ENCODE measurements at regions not wholly inside any gene's neighbourhood (a gene's known extent, or its start where the extent isn't known, plus 50 kb on each side); places are given as distances from the start of the nearest gene placed in this dataset.

GRCh38 chr16:9183682-9184353 lies 92.4 kb downstream of the HAPSTR1 start:
- FAIRE-seq (no peak), DNase-seq (ENCODE audit: low read depth) (no peak)
- Mint-ChIP-seq H3K4me3 (ENCODE audit: unreplicated experiment) (no peak overlapping the region), H3K27me3 (ENCODE audit: low read depth, unreplicated experiment) (peaks cover 14% of the 10 kb centered on the region), H3K4me1 (ENCODE audit: low read depth, unreplicated experiment) (no peaks in the 10 kb centered on the region), H3K9me3 (ENCODE audit: unreplicated experiment) (peaks cover 3% of the 10 kb centered on the region), H3K36me3 (ENCODE audit: low read depth, unreplicated experiment) (peaks cover 2% of the 10 kb centered on the region), H3K27ac (ENCODE audit: unreplicated experiment) (no peak overlapping the region)
- Histone ChIP-seq H2AFZ (ENCODE audit: low read depth, low read length) (no peak overlapping the region), H3K4me1 (ENCODE audit: insufficient read depth, low read length) (no peaks in the 10 kb centered on the region), H4K20me1 (ENCODE audit: insufficient read depth, low read length) (no peaks in the 10 kb centered on the region), H3K79me2 (ENCODE audit: insufficient read depth, low read length) (no peaks in the 10 kb centered on the region), H3K4me3 (ENCODE audit: insufficient read depth, low read depth, low read length) (no peak overlapping the region), H3K9ac (ENCODE audit: low read length) (no peak overlapping the region), H3K4me2 (ENCODE audit: low read length) (no peak overlapping the region), H3K9me3 (ENCODE audit: insufficient read depth, low read depth, low read length) (no peaks in the 10 kb centered on the region), H3K27ac (ENCODE audit: low read depth, low read length) (no peak overlapping the region), H3K27me3 (ENCODE audit: insufficient read depth, low read length) (no peaks in the 10 kb centered on the region), H3K36me3 (ENCODE audit: insufficient read depth, low read length) (no peaks in the 10 kb centered on the region)
- TF ChIP-seq, protein P1, sequence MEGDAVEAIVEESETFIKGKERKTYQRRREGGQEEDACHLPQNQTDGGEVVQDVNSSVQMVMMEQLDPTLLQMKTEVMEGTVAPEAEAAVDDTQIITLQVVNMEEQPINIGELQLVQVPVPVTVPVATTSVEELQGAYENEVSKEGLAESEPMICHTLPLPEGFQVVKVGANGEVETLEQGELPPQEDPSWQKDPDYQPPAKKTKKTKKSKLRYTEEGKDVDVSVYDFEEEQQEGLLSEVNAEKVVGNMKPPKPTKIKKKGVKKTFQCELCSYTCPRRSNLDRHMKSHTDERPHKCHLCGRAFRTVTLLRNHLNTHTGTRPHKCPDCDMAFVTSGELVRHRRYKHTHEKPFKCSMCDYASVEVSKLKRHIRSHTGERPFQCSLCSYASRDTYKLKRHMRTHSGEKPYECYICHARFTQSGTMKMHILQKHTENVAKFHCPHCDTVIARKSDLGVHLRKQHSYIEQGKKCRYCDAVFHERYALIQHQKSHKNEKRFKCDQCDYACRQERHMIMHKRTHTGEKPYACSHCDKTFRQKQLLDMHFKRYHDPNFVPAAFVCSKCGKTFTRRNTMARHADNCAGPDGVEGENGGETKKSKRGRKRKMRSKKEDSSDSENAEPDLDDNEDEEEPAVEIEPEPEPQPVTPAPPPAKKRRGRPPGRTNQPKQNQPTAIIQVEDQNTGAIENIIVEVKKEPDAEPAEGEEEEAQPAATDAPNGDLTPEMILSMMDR (IDR thresholded peaks at IDR 0.05; ENCODE audit: insufficient read depth, low read depth, low read length): no peak
- no peak for TF ChIP-seq EZH2 (IDR thresholded peaks at IDR 0.05; ENCODE audit: insufficient read depth, low read length)

DNA sequence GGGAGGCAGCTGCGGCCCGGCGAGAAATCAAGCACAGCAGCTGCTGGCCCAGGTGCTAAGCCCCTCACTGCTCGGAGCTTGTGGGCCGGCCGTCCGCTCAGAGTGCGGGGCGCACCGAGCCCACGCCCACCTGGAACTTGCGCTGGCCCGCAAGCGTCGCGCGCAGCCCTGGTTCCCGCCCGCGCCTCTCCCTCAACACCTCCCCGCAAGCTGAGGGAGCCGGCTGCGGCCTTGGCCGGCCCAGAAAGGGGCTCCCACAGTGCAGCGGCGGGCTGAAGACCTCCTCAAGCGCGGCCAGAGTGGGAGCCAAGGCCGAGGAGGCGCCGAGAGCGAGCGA lies 92.9 kb downstream of the HAPSTR1 start:
- no peak for TF ChIP-seq EZH2 (IDR thresholded peaks at IDR 0.05; ENCODE audit: insufficient read depth, low read length)
- TF ChIP-seq, protein P1 (IDR thresholded peaks at IDR 0.05; ENCODE audit: insufficient read depth, low read depth, low read length): no peak

DNA sequence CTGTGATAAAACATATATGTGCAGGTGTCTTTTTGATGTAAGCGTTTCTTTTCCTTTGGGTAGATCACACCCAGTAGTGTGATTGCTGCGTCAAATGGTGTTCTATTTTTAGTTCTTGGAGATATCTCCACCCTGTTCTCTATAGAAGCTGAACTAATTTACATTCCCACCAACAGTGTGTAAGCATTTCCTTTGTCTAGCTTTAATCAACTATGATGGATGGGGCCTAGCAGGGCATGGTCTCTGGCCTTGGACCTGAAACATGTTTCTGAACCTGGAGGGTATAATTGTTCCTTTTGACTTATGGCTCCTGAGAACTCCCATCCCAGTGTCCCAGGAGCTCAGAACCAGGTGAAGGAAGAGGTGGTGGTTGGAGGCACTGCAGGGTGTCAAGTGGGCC lies 93.9 kb downstream of the HAPSTR1 start:
- no peak overlapping the region for H3K4me2 ChIP-seq (ENCODE audit: low read length)
- no peak for DNase-seq (ENCODE audit: low read depth)
- H3K36me3 ChIP-seq (ENCODE audit: insufficient read depth, low read length): no peaks in the 10 kb centered on the region
- Mint-ChIP-seq H3K4me3 (ENCODE audit: unreplicated experiment) (no peak overlapping the region), H3K36me3 (ENCODE audit: low read depth, unreplicated experiment) (peaks cover 2% of the 10 kb centered on the region), H3K9me3 (ENCODE audit: unreplicated experiment) (peaks cover 3% of the 10 kb centered on the region), H3K4me1 (ENCODE audit: low read depth, unreplicated experiment) (no peaks in the 10 kb centered on the region), H3K27ac (ENCODE audit: unreplicated experiment) (no peak overlapping the region), H3K27me3 (ENCODE audit: low read depth, unreplicated experiment) (peaks cover 12% of the 10 kb centered on the region)
- FAIRE-seq: no peak
- H4K20me1 ChIP-seq (ENCODE audit: insufficient read depth, low read length): no peaks in the 10 kb centered on the region
- no peak overlapping the region for H2AFZ ChIP-seq (ENCODE audit: low read depth, low read length)
- H3K4me1 ChIP-seq (ENCODE audit: insufficient read depth, low read length): no peaks in the 10 kb centered on the region
- TF ChIP-seq, protein P1 (IDR thresholded peaks at IDR 0.05; ENCODE audit: insufficient read depth, low read depth, low read length): no peak
- no peak for TF ChIP-seq EZH2 (IDR thresholded peaks at IDR 0.05; ENCODE audit: insufficient read depth, low read length)
- no peak overlapping the region for H3K4me3 ChIP-seq (ENCODE audit: insufficient read depth, low read depth, low read length)
- no peak overlapping the region for H3K27ac ChIP-seq (ENCODE audit: low read depth, low read length)
- H3K9me3 ChIP-seq (ENCODE audit: insufficient read depth, low read depth, low read length): no peaks in the 10 kb centered on the region
- no peak overlapping the region for H3K9ac ChIP-seq (ENCODE audit: low read length)
- H3K27me3 ChIP-seq (ENCODE audit: insufficient read depth, low read length): no peaks in the 10 kb centered on the region
- H3K79me2 ChIP-seq (ENCODE audit: insufficient read depth, low read length): no peaks in the 10 kb centered on the region

More for the DNA sequence above, 92.9 kb downstream of the HAPSTR1 start:
- H3K27ac Mint-ChIP-seq (ENCODE audit: unreplicated experiment): no peak overlapping the region
- H3K9me3 Mint-ChIP-seq (ENCODE audit: unreplicated experiment): peaks cover 3% of the 10 kb centered on the region
- Histone ChIP-seq H3K27ac (ENCODE audit: low read depth, low read length) (no peak overlapping the region), H3K4me3 (ENCODE audit: insufficient read depth, low read depth, low read length) (no peak overlapping the region), H3K79me2 (ENCODE audit: insufficient read depth, low read length) (no peaks in the 10 kb centered on the region), H2AFZ (ENCODE audit: low read depth, low read length) (no peak overlapping the region), H3K36me3 (ENCODE audit: insufficient read depth, low read length) (no peaks in the 10 kb centered on the region), H3K27me3 (ENCODE audit: insufficient read depth, low read length) (no peaks in the 10 kb centered on the region), H3K4me1 (ENCODE audit: insufficient read depth, low read length) (no peaks in the 10 kb centered on the region), H3K4me2 (ENCODE audit: low read length) (no peak overlapping the region), H3K9ac (ENCODE audit: low read length) (no peak overlapping the region), H4K20me1 (ENCODE audit: insufficient read depth, low read length) (no peaks in the 10 kb centered on the region), H3K9me3 (ENCODE audit: insufficient read depth, low read depth, low read length) (no peaks in the 10 kb centered on the region)
- no peaks in the 10 kb centered on the region for H3K4me1 Mint-ChIP-seq (ENCODE audit: low read depth, unreplicated experiment)
- H3K36me3 Mint-ChIP-seq (ENCODE audit: low read depth, unreplicated experiment): peaks cover 2% of the 10 kb centered on the region
- H3K4me3 Mint-ChIP-seq (ENCODE audit: unreplicated experiment): no peak overlapping the region
- H3K27me3 Mint-ChIP-seq (ENCODE audit: low read depth, unreplicated experiment): peaks cover 12% of the 10 kb centered on the region
- DNase-seq (ENCODE audit: low read depth) (no peak), FAIRE-seq (no peak)
